ENCODE measurements at regions not wholly inside any gene's neighbourhood (a gene's known extent, or its start where the extent isn't known, plus 50 kb on each side); places are given as distances from the start of the nearest gene placed in this dataset.

GRCh38 chr5:110054240-110054639 is 364.5 kb downstream of the MAN2A1 start:
- ChIA-PET CTCF (no interaction called here), POLR2A (no interaction called here), RAD21 (ENCODE audit: low non-redundant PET in 1 of 2, low total read pairs in 2 of 2, uncharacterized antibody in 2 of 2, unreplicated experiment in 2 of 2) (no interaction called here)
- Histone ChIP-seq H3K4me2 (ENCODE audit: low read length) (no peak overlapping the region), H3K36me3 (ENCODE audit: control insufficient read depth in 1 of 2, insufficient read depth in 2 of 2, low read length in 2 of 2) (no peaks in the 10 kb centered on the region), H3K27me3 (ENCODE audit: insufficient read depth, low read length) (no peaks in the 10 kb centered on the region), H3K9me3 (ENCODE audit: control insufficient read depth in 1 of 2, insufficient read depth in 1 of 2, low read depth in 1 of 2, low read length in 2 of 2) (no peaks in the 10 kb centered on the region), H3K27ac (ENCODE audit: low read depth, low read length) (no peak overlapping the region), H4K20me1 (ENCODE audit: insufficient read depth) (no peaks in the 10 kb centered on the region), H2AFZ (ENCODE audit: low read depth, low read length, poor library complexity, severe bottlenecking) (no peak overlapping the region), H3K9me2 (ENCODE audit: insufficient read depth) (no peaks in the 10 kb centered on the region), H3K79me2 (ENCODE audit: insufficient read depth, low read length) (no peaks in the 10 kb centered on the region), H3K9ac (ENCODE audit: low read length) (no peak overlapping the region), H3K4me3 (replicated peaks in 1 of 2; ENCODE audit: low read depth in 1 of 2, low read length in 2 of 2) (no peak overlapping the region), H3K4me1 (ENCODE audit: control insufficient read depth in 1 of 2, insufficient read depth in 2 of 2, low read length in 2 of 2) (no peaks in the 10 kb centered on the region)
- DNase-seq (ENCODE audit: low read depth, low spot score) (peak; percentile 1), ATAC-seq (no peak)
- intact Hi-C loops (cut with micrococcal nuclease): no loop called here
- no TSS peak for BruUV-seq (replicated peaks)
- TF ChIP-seq TCF7L2 (IDR thresholded peaks at IDR 0.05; ENCODE audit: borderline replicate concordance, extremely low read depth, insufficient read depth, insufficient read length) (no peak), CTCF (IDR thresholded peaks at IDR 0.05 in 2 of 3, conservative IDR thresholded peaks at IDR 0.05 in 1 of 3; ENCODE audit: borderline replicate concordance in 1 of 3, insufficient read depth in 1 of 3, low read depth in 2 of 3, low read length in 2 of 3) (0 out of 6 replicates have a peak, but pooled peaks of 1 of the 3 experiments have one; percentile 7), RAD21 (IDR thresholded peaks at IDR 0.05; ENCODE audit: low read depth) (0 out of 2 replicates have a peak, but pooled peaks have one; percentile 6)

GRCh38 chr5:110055302-110055701 is 365.6 kb downstream of the MAN2A1 start:
- ATAC-seq (no peak), DNase-seq (ENCODE audit: low read depth, low spot score) (no peak)
- Histone ChIP-seq H3K27ac (ENCODE audit: low read depth, low read length) (no peak overlapping the region), H4K20me1 (ENCODE audit: insufficient read depth) (no peaks in the 10 kb centered on the region), H3K79me2 (ENCODE audit: insufficient read depth, low read length) (no peaks in the 10 kb centered on the region), H3K4me3 (replicated peaks in 1 of 2; ENCODE audit: low read depth in 1 of 2, low read length in 2 of 2) (no peak overlapping the region), H3K27me3 (ENCODE audit: insufficient read depth, low read length) (no peaks in the 10 kb centered on the region), H3K4me2 (ENCODE audit: low read length) (no peak overlapping the region), H2AFZ (ENCODE audit: low read depth, low read length, poor library complexity, severe bottlenecking) (no peak overlapping the region), H3K4me1 (ENCODE audit: control insufficient read depth in 1 of 2, insufficient read depth in 2 of 2, low read length in 2 of 2) (no peaks in the 10 kb centered on the region), H3K36me3 (ENCODE audit: control insufficient read depth in 1 of 2, insufficient read depth in 2 of 2, low read length in 2 of 2) (no peaks in the 10 kb centered on the region), H3K9me3 (ENCODE audit: control insufficient read depth in 1 of 2, insufficient read depth in 1 of 2, low read depth in 1 of 2, low read length in 2 of 2) (no peaks in the 10 kb centered on the region), H3K9ac (ENCODE audit: low read length) (no peak overlapping the region), H3K9me2 (ENCODE audit: insufficient read depth) (no peaks in the 10 kb centered on the region)
- intact Hi-C loops (cut with micrococcal nuclease): no loop called here
- RAD21 ChIA-PET (ENCODE audit: low non-redundant PET in 1 of 2, low total read pairs in 2 of 2, uncharacterized antibody in 2 of 2, unreplicated experiment in 2 of 2): no interaction called here
- CTCF ChIA-PET: no interaction called here
- POLR2A ChIA-PET: no interaction called here
- no TSS peak for BruUV-seq (replicated peaks)
- TF ChIP-seq TCF7L2 (IDR thresholded peaks at IDR 0.05; ENCODE audit: borderline replicate concordance, extremely low read depth, insufficient read depth, insufficient read length) (no peak), ZBTB33 (IDR thresholded peaks at IDR 0.05; ENCODE audit: extremely low read depth, insufficient replicate concordance, low read length) (no peak), FOSL1 (IDR thresholded peaks at IDR 0.05; ENCODE audit: low read depth) (no peak), RAD21 (IDR thresholded peaks at IDR 0.05; ENCODE audit: low read depth) (no peak), EGR1 (IDR thresholded peaks at IDR 0.05; ENCODE audit: low read depth) (no peak), POLR2A (IDR thresholded peaks at IDR 0.05; ENCODE audit: borderline replicate concordance, extremely low read depth, insufficient read depth, insufficient read length) (no peak), ZNF274 (IDR thresholded peaks at IDR 0.05; ENCODE audit: low read depth, low read length) (no peak), SIN3A (IDR thresholded peaks at IDR 0.05; ENCODE audit: low read depth) (no peak), MAX (IDR thresholded peaks at IDR 0.05) (no peak), CTCF (IDR thresholded peaks at IDR 0.05 in 2 of 3, conservative IDR thresholded peaks at IDR 0.05 in 1 of 3; ENCODE audit: borderline replicate concordance in 1 of 3, insufficient read depth in 1 of 3, low read depth in 2 of 3, low read length in 2 of 3) (no peak)
